ENCODE measurements at regions not wholly inside any gene's neighbourhood (a gene's known extent, or its start where the extent isn't known, plus 50 kb on each side); places are given as distances from the start of the nearest gene placed in this dataset.
"Not testable (repeated sequence)": the region's sequence is repeated elsewhere in the genome, so short reads cannot be mapped to it uniquely, and the experiment has no call there.

- TF ChIP-seq CTCF (IDR thresholded peaks at IDR 0.05); E2F4 (CRISPR knock-in tag; IDR thresholded peaks at IDR 0.05; ENCODE audit: borderline replicate concordance, low read depth); ZNF671 (CRISPR knock-in tag; IDR thresholded peaks at IDR 0.05); ATF2 (CRISPR knock-in tag; IDR thresholded peaks at IDR 0.05; ENCODE audit: borderline replicate concordance, low read depth); JUN (CRISPR knock-in tag; IDR thresholded peaks at IDR 0.05); MAX (CRISPR knock-in tag; IDR thresholded peaks at IDR 0.05); MLX (CRISPR knock-in tag; IDR thresholded peaks at IDR 0.05); ZNF263 (CRISPR knock-in tag; IDR thresholded peaks at IDR 0.05; ENCODE audit: low read depth); NFE2L1 (CRISPR knock-in tag; IDR thresholded peaks at IDR 0.05); E2F1 (CRISPR knock-in tag; IDR thresholded peaks at IDR 0.05); ELF4 (CRISPR knock-in tag; IDR thresholded peaks at IDR 0.05; ENCODE audit: low read depth); FOXP1 (CRISPR knock-in tag; IDR thresholded peaks at IDR 0.05; ENCODE audit: borderline replicate concordance); ESRRA (CRISPR knock-in tag; IDR thresholded peaks at IDR 0.05; ENCODE audit: borderline replicate concordance): not testable (repeated sequence)
Measured at GRCh38 chr6:60765331-60765730, 1520.7 kb downstream of the KHDRBS2 start.
